GM18867 (cell line): ENCODE measurements at regions not wholly inside any gene's neighbourhood (a gene's known extent, or its start where the extent isn't known, plus 50 kb on each side); places are given as distances from the start of the nearest gene placed in this dataset.

ENCODE experiments used
- ATAC-seq: cut with Tn5 transposase; IDR thresholded peaks from one replicate; pipeline ENCODE4 v1.9.1; 2021; ENCODE audit warnings: mild to moderate bottlenecking, moderate library complexity; ENCODE audit not compliant: unreplicated experiment

DNA sequence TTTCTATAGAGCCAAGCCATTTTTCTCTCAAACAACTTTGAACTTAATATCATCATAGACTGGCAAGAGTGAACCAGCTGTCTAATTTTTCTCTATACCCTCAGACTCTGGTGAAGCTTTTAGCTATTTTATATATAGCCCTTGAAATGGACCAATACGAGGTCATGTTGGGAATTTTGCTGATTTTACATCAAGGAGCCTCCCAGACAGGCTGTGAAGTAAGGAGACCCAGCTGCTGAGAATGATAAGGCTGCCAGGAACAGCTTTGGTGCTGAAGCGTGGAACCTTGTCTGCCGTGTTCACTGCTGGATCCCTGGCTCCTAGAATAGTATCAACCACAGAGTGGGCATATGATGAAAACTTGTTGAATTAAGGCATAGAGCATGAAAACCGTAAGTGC, 326.2 kb upstream of the NAV3 start:
- no peak for ATAC-seq

DNA sequence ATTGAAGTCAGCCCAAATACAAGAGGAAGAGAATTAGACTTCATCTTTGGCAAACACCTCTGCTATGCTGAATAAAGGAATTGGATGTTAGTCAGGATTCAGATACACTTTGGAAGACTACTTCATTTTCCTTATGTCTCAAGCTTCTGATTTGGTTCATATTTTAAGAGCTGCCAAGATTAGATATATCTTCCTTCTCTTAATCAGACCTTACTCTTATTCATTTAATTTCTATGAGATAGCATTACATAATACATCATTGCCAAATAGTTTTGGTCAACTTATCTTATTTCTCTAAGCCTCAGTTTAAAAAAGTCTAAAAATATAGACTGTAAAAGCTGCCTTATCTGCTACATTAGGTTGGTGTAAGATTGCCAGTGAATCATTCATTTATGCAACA, 330.6 kb upstream of the NAV3 start:
- no peak for ATAC-seq

DNA sequence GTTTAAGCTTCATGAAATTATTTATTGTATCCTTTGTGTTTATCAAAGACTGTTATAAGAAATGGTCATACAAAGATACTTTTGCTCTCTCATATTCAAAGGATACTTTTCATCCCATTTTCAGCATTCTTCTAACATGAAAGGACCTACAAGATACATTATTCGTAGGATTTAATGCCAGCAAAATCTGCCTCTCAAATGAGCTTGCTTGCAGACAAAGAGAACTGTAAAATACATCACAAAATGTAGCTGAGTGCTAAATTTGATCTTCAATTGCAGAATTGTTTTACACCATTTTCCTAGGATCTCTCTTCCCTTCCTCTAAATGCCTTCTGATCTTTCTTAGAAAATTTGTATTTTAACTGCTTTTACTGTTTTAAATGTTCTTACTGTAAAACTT, 333.0 kb upstream of the NAV3 start:
- no peak for ATAC-seq

DNA sequence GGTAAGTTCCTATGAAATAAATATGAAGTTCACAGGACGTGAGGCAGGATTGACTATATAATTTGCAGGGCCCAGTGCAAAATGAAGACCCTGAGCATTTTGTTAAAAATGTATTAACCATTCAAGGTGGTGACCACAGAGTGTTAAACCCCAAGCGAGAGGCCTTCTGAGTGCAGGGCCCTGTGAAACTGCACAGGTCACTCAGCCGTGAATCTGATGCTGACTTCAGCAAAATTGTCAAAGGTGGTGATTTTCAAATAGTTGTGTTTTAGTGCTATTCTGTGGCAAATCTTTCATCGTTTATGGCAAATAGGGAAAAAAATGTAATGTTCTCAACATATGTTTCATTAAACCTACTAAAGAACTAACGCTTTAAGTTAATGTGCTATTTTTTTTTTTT, 334.0 kb upstream of the NAV3 start:
- no peak for ATAC-seq

DNA sequence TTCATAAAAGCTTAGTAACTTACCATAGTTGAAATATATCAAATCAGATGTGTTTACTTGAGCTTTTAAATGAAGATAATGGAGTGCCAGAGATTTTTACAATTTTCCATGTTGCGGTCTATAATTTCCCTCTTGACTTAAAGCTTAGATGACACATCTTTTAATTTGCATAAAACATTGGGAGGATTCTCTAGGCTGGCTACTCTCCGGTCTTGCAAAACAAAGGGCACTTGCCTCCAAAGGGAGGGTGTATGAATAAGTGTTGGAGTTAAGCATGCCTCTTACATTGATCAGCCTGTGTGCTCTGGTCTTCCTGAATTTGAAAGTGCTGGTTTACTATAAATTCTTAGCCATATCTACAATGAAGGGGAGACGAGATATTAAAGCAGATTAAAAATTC, 336.4 kb upstream of the NAV3 start:
- no peak for ATAC-seq

DNA sequence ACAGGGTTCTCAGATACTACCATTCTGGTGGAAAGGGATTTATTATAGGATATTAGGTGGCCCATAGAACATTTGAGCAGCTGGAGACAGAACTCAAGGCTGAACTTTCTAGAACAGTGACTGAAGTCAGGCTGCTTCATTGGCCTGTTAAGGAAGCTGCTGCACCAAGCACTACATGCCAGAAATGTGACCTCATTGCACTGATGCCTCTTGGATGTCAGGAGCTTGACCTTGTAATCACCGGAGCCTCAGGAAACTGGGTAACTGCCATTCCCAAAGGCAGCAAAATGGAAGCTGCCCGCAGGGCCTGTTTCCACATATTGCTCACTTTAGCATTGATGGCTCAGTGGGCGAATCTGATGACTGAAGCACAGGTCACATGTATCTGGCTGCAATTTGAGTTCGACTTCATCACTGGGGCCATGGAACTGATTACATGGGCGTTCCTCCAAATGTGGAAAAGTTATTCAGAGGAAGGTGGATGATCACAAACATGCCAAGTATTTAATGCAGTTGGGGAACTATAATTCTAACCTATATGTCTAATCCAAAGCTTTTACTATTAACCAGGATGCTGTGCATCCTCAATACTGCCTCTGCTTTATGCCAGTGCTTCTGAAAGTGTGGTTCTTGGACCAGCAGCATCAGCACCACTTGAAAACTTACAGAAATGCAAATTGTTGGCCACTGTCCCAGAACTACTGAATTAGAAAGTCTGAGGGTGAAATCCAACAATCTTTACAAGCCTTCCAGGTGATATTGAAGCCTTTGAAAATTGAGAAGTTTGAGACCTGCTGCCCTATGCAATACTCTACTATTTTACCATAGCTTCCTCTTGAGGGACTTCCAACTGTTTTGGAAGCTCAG, 337.2 kb upstream of the NAV3 start:
- no peak for ATAC-seq

DNA sequence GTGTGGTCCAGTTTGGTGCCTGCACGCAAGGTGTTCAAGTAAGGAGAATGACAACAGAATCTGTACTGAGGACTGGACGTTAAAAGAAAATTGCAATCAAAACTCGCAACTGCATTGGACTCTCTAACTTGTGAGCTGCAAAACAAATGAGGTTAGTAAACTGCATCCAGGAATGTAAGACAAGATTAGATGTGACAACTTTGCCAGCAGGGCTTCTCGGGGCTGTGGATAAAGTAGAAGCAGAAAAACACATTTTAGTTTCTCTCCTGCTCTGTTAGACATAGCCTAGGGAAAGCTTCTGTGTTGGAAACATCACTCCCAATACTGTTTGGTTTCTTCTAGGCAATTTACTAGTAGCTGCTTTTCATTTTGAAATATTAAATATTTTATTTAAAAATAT, 338.2 kb upstream of the NAV3 start:
- ATAC-seq = no peak

DNA sequence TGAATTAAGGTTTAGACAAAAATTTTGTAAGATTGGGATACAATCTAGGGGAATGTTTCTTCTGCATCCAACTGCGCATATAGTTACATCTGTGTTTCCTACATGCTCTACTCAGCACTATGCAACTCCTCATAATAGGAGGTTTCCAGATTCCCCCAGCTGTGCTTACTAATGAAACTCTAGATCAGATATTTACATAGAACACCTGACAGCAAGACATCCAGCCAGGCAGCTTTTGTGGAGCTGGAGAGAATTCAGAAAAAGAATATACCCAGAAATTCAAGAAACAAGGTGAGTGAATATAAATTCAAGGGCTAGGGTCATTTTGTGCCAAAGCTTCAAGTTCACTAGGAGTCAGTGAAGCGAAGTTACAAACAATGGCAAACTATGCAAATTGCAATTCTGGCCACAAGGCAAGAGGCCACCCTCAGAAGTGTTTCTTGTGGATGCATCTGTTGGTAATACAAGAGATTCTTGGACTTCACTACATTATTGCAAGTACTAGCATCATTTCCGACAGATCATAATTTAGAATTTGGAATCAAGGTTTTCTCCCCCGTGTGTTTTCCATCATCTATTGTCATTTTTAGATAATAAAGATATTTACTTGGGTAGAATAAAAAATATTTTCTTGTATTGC, 341.2 kb upstream of the NAV3 start:
- no peak for ATAC-seq

DNA sequence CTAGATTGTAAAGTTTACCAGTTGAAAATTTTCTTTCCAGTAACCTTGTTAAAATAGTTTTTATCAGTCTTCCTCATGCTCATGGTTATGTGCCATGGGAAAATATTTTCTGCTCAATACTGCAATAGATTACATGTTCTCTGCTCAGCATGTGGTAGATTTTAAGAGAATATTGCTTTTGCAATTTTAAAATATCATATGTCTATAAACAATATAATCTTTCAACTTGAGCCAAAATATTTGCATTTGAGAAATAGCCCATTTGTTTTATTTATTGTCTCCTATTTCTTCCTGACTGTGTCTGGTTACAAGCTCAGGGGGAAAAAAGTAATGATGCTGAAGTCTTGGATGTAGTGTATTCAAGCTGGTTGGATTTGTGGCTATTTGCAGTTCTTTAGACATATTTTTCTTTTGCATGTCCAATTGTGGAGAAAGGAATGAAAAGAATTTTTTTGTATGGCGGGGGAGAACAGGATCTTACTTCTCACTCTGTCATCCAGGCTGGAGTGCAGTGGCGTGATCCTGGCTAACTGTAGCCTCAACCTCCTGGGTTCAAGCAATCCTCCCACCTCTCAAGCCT, 342.6 kb upstream of the NAV3 start:
- ATAC-seq = no peak

DNA sequence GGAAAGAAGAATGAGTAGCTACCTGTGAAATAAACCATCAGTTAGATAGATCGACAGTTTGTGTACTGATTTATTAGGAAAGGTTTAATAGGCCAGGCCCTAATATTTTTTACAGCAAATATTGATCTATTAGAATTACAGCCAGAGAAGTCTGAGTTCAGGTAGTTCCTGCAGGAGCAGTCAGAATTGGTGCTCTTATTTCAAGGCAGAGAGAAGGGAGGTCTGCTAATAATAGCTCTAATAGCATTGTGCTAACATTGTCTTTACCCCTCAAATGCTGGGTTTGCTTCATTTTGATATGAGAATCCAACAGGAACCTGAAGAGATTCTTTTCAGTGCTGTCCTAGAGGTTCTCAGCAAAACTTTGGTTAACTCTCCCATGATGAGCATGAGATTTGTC, 343.8 kb upstream of the NAV3 start:
- ATAC-seq = no peak

DNA sequence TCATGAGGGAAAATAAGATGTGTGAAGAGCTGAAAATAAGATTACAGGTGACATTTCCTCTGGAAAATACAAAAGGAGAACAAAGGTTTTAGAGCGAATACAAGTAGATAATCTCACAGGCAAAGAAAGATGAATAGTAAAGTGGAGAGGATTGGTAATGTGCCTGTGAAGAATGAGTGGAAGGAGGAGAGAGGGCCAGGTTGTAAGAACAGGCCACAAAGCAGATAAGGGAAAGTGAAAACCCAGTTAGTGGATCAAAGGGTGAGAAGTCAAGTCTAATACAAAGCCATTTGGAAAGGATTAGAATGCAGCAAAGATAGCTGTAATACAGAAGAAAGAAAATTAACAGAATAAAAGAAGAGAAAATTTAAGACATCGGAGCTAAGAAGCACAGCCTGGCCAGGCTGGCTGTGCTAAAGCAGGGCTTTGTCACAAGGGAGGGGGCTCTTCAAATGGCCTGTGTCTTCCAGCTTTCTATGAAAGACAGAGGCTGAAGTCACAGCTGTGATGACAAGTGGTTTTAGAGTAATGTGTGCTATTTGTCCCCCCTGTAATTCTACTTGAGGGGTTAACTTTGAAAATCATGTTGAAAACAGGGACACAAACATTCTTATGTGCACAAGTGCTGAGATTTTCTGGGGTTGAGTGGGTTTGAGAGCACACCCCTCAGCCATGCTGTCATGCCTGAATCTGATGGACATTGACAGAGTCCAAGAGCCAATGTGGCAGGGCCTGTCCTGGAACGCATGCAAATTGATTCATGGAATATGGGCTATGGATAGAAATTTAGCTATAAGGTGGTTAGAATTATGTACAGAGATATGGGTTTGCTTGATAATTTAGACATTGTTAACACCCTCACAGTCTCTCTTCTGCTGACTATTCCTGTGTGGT, 344.5 kb upstream of the NAV3 start:
- no peak for ATAC-seq

DNA sequence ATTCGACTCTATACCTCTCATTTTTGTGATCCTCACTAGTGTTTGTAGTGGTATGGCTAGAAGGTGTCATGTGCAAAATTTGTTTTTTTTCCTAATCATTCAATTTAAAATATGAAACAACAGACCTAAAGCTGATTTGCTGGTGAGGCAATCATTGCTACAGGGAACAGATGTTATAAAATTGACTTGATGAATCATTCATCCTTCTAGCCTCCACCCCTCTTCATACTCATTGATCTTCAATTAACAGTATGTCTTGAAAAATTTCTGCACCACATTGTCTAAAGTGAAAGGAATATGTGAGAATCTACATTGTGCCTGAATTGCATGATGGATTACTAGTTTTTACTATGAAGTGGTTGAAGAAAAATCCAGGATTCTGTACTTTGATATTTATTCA, 349.0 kb upstream of the NAV3 start:
- ATAC-seq = no peak

DNA sequence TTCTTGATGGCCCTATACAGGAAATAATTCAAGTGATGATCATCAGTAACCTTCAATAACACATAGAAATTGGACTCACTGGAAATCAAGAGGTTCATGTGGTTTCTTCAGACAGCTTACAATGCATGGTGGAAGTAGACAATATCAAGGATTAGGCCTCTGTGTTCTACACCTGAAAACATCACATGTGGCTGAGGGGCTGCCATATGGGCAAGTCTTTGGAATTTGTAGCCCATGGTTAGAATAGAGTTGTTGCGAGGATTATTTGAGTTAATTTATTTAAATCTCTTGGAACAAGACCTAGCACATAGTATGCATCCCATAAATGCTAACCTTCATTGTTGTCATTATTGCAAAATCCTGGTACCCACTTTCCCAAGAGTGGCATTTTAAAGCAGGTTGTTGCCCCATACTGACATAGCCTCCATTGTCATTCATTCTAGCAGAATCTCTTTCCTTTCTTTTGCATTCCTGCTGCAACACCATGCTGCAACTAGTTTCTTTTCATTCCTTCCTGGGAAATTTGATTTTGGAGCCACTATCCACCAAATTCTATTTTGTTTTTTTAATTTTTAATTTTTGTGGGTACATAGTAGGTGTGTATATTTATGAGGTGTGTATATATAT, 352.7 kb upstream of the NAV3 start:
- no peak for ATAC-seq

DNA sequence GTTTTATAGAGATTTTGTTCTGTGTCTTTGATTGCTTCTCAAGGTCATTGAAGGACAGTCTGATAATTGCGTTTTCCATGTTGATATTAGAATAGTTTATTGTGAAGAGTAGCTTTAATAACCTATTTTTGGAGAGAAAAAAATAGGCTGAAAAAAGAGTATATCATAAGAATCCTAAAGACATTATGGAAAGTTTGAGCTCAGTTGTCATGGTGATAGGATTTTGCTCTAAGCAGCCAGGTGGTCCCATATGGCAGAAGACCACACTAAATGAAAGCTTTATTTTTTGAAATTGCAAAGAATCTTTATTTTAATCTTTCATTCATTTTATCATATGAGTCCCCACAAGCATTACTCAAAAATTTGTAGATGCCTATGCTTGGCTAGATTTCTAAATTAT, 358.9 kb upstream of the NAV3 start:
- no peak for ATAC-seq

DNA sequence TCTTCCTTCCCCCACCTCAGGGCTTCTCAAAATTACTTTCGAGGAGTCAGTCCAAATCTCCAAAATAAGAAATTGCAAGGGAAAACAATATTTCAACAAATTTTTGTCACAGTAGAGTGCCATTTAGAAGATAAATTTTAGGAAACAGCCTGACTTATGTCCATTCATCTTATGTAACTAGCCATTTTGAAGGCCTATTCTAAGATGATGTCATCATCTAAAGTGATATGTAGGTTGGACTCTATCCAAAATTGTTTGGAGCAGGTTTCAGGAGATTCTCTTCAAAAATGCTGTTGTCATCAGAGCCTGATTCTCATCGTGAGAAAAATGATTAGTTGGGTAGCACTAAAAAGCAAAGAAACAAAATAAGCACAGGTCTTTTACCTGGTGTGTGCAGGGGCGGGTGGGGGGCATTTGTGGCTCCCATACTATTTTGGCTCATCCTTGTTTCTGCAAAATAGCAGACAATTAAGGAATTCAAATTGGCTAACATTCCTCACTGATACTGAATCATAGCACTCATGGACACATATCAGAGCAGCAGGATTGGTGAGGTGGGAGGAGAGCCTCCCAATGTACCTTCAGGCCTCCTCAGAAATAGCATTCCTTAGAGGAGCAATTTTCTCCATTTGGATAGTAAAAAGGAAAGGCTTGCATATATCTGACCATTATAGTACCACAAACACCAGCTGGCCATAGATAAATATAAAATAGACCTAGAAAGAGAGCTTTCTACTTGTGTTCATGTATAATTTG, 360.9 kb upstream of the NAV3 start:
- ATAC-seq = no peak

DNA sequence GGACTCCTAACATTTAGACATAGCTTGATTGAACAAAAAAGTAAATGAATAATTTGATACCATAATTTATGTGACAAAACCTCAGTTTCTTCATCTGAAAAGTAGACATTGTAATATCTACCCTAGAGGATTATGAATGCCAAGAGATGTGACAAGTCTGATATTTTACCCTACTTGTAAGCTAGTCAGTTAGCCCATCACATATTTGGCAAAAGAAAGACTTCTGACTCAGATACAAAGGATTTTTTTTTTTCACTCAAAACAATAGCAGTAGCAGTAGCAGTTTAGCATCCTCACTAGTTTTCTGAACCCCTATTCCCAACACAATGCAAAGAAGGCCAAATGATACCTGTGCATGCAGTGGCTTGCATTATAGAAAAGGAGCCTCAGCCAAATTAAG, 377.3 kb upstream of the E2F7 start:
- ATAC-seq = no peak

DNA sequence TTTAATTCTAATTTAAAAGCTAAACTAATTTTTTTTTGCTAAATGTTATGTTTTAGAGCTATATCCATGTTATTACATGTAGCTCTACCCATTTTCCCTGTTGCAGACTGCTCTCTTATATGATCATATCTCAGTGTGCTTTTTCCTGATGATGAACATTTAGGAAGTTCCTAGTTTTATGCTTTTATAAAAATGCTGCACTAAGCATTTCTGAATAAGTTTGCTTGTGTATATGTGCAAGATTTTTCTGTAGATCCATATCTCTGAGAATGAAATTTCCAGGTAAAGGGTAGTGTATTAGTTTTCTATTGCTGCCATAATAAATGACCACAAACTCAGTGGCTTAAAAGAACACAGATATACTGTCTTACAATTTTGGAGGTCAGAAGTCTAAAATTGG, 374.4 kb upstream of the E2F7 start:
- ATAC-seq = no peak

DNA sequence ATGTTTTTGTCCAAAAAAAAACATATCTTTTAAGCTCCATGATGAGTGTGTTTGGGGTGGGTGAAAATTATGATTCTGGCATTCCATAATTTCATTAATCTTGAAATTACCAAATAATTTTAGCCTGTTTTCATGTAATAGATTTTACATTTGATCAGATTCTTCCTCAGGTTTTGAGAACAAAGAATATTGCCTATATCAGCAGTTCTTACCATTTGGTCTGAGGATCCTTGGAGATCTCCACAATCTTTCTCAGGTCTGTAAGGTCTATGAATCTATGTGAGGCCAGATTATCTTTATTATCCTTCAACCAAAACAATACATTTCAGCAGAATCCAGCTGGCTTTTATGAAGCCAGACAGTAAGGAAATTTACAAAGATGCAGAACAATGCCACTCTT, 373.3 kb upstream of the E2F7 start:
- no peak for ATAC-seq

DNA sequence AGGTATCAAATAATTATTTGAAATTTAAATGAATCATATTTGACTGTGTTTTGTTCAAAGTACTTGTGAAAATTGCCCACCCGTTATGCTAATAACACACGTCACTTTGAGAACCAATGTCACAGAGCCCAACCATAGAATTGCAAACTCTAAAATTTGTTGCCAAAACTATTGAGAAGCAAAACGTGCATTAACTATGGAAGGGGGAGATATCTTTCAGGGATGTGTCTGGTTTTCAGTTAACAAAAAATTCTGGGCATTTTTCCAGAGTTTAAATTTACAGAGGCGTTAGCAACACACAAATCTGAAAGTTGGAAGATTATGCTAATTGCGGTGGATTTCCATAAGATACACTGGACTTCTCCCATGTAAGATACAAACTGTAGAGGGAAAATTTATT, 371.8 kb upstream of the E2F7 start:
- ATAC-seq = no peak

DNA sequence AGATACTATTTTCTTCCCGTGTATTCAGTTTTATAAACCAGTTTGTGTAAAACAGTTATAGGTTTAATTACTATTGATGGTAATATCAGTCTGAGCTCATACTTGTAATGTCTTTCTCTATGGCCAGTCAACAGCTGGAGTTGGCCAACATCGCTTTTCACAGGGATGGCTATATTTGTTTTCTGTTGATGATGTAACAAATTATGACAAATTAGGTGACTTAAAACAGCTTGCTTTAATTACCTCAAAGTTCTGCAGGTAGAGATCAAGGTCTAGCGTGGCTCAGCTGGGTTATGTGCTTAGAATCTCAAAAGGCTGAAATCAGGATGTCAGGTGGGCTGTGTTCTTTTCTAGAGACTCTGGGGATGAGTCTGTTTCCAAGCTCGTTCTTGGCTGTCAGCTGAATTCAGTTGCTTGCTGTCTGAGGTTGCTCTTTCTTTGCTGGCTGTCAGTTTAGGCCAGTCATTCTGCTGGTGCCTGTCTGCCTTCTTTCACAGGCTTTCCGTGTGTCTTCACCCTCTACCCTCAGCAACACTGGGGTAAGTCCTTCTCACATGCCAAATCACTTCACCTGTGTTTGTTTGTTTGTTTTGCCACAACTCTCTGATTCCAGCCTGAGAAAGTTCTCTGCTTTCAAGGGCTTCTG, 370.2 kb upstream of the E2F7 start:
- no peak for ATAC-seq
